Loucy (cell line): ENCODE measurements at regions not wholly inside any gene's neighbourhood (a gene's known extent, or its start where the extent isn't known, plus 50 kb on each side); places are given as distances from the start of the nearest gene placed in this dataset.

Source experiments
- EZH2phosphoT487 ChIP-seq: fragments of 200-600 bp; IDR thresholded peaks from 2 replicates; pipeline ENCODE4 v1.6.1; 2018; ENCODE audit warnings: antibody characterized with exemption, mild to moderate bottlenecking, moderate library complexity, borderline replicate concordance
- TF ChIP-seq, protein P1 (sequence below): fragments of 200-600 bp; sonication (generic); conservative IDR thresholded peaks from 2 replicates; pipeline ENCODE4 v1.5.1; 2014; ENCODE audit warnings: mild to moderate bottlenecking, antibody characterized with exemption, low read length

DNA sequence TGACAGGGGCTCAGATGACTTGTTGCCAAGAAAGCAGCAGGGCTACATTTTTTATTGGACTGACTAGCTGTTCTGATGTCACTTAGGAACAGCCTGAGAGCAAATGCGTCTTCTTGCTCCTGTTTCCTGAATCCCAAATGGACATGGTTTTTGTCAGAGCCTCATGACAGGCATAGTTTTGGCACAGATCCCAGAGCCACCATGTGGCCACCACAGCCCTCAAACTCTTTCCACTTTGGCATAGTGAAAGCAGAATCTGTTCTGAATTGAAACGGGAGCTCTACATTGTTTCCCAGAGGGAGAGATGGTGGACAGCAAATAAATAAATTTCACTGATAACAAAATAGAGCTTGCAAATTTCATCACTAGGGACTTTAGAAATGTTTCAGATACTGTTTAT is 222.2 kb downstream of the C11orf87 start:
- TF ChIP-seq, protein P1, sequence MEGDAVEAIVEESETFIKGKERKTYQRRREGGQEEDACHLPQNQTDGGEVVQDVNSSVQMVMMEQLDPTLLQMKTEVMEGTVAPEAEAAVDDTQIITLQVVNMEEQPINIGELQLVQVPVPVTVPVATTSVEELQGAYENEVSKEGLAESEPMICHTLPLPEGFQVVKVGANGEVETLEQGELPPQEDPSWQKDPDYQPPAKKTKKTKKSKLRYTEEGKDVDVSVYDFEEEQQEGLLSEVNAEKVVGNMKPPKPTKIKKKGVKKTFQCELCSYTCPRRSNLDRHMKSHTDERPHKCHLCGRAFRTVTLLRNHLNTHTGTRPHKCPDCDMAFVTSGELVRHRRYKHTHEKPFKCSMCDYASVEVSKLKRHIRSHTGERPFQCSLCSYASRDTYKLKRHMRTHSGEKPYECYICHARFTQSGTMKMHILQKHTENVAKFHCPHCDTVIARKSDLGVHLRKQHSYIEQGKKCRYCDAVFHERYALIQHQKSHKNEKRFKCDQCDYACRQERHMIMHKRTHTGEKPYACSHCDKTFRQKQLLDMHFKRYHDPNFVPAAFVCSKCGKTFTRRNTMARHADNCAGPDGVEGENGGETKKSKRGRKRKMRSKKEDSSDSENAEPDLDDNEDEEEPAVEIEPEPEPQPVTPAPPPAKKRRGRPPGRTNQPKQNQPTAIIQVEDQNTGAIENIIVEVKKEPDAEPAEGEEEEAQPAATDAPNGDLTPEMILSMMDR: no peak
- TF ChIP-seq EZH2phosphoT487: no peak
